Stimulated activated naive CD8-positive, alpha-beta T cell treated with anti-CD3 and anti-CD28 coated beads, Interleukin-15, Interleukin-2, amounts not matched to agents 100 U/mL and 50 U/mL, for 24 hours (primary cell): ENCODE measurements at regions not wholly inside any gene's neighbourhood (a gene's known extent, or its start where the extent isn't known, plus 50 kb on each side); places are given as distances from the start of the nearest gene placed in this dataset.

Source experiments
- ATAC-seq: fragments of 150-1000 bp; cut with Tn5 transposase; one replicate; pipeline ENCODE4 v1.10.0; 2021
- DNase-seq: peaks from one replicate; pipeline ENCODE4 v3.0.0; 2021

DNA sequence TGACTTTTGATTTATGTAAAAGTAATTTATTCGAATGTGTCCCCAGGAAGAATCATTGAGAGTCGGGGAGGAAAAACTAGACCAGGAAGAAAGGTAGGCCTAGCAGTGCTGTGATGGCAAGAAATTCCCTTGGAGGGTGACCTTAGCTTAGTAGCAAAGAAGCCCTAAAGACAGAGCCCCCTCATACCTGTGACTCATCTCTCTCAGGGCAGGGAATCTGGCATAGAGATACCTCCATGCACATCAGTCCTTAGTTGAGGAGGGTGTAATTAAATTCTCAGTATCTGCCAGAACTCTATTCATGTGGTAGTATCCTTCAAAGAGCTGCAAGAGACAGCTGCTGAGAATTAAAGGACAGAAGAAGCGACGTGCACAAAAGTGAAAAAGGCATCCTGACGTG lies 360.3 kb downstream of the FBXO15 start:
- no peak for DNase-seq
- no peak for ATAC-seq

DNA sequence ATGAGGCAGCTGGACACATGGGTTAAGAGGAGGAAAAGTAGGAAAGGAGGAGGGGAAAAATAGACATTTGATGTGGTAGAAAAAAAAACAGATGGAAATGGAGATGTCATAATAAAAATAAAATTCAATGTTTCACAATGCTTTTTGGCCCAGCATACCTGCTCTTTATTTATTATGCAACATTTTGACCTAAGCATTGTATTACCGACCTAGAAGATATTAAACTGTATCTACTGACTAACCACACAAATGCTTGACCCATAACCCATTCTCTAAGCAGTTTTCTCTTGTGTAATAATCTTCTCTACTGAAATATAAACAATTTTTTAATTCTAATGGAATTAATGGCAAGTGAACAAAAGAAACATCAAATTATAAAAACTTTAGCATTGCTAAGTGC lies 362.3 kb downstream of the FBXO15 start:
- ATAC-seq (no peak), DNase-seq (no peak)

DNA sequence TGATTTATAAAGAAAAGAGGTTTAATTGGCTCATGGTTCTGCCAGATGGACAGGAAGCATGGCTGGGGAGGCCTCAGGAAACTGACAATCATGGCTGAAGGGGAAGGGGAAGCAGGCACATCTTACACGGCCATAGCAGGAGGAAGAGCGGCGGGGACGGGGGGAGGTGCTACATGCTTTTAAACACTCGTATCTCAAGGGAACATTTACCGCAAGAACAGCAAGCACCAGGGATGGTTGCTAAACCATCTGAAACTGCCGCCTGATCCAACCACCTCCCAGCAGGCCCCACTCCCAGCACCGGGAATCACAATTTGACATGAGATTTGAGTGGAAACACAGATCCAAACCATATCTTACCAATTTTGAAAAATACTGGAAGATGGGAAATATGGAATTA lies 362.8 kb downstream of the FBXO15 start:
- no peak for DNase-seq
- ATAC-seq, result no peak

DNA sequence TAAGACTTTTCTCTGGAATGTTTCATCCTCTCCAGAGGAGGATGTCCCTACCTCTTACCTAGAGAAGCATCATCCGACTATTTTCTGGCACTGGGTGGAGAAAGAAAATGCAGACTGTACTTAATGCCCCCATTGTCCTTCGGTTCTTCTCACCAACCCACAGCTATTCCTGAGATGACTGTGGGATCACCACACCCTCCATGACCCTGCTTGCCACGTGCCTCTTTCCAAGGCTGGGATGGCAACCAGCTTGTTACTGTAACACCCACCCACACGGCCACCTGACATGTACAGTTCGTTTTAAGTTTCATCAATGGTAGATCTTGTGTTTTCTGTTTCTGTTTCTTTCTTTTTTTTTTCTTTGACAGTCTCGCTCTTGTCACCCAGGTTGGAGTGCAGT lies 365.2 kb downstream of the FBXO15 start:
- no peak for ATAC-seq
- DNase-seq, result no peak

DNA sequence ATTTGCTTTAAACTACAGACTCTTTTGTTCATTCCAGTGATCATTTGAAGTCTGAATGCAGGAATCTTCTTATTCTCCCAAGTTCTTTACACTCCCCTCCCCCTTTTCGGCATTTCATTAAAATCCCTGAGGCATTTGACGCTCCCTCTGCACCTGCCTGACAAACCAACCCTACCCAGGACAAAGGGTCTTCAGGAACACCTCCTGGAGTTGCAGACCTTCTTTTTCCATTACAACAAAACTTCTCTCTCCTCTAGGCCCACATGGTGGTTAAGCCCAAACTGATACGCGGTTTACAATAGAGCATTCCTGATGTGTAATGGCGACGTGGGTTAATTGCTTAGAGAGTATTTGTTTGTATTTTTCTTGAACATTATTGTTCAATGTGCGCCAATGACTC lies 367.4 kb downstream of the FBXO15 start:
- ATAC-seq, result no peak
- no peak for DNase-seq

DNA sequence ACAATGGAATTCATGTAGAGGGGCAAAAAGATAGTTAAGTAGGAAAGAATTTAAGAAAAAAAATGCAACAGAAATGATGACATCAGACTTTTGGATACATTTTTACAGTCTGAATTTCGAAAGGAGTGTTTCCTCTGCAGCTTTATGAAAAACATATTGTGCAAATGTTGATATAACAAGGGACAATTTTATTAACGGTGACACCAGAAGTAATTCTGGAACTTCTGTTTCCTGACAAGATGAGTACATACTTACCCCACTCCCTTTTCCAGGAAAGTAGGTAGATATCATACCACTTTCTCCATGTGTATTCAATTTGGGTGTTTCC lies 369.6 kb downstream of the FBXO15 start:
- no peak for ATAC-seq
- no peak for DNase-seq

DNA sequence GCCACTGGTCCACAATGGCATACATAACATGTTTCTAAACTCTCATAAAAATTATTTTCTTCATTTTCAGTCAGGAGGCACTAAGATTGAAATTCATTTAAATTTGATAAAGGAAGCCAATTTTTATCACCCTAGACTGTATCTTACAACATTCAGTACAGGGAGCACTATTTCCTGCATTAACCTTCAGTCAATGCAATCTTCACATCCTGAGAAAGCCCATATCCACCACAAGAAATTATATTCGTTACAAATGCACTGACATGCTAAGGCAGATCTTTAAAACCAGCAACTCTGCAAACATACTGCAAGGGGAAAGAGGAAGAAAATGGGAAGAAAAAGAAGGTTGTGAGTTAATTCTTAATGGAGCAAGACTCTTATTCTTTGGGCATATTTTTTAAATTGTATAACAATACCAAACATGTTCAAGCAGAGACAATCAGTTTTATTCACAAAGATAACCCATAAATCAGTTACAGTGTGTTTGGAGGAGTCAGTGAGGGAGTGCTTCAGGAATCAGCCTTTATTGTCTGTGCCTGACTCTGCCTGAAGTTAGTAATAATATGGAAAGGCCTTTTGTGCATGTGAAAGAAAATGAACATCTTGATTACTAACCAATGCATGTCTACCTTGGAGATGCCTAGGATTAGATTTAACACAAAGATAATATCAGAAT lies 370.1 kb downstream of the FBXO15 start:
- ATAC-seq (no peak), DNase-seq (no peak)

DNA sequence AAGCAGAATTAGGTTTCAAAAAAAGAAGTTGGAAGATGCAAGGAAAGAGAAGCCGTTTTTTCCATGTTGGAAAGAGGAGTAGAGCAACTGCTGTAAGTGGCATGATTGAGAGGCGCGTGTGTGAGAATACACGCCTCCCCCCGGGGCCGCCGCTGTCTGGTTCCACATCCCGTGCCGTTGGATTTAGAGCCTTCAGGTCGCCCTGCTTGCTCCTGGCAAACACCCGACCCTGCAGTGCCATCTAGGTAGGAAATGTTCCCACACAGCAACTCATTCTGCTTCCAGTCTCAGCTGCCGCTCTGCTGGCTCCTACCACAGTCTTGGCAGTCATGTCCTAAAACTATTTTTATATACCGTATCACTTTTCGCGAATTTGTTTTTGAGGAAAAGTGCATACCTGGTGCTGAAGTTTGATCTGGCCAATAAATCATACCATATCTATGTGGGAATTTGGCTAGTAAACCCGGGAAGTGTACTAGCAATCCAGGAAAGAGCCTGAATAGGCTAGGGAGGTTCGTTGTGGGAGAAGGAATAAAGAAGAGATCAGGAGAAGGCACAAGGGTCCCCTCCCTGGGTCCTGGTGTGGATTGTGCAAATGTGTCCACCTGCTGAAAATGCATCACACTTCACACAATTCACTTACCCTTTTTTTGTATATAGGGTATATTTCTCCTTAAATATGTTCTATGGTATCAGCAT lies 372.7 kb downstream of the FBXO15 start:
- ATAC-seq (no peak), DNase-seq (no peak)

DNA sequence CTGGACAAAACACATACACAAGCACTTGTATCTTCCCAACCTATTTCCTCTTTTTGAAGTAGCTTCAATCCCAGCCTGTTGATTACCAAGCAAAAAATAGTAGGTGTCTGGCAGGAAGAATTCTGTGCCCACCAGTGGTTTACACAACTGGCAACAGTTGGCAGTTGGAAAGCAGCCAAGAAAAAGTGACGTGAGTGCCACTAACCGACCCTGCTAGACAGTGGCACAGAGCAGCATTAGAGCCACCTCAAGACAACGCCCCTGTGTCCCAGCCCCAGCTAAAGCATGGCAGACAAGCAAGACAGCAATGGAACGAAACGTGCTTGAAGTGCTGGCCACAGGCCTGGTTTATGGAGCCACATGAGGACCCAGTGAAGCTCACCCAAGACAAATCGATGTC lies 379.6 kb downstream of the FBXO15 start:
- ATAC-seq (no peak), DNase-seq (no peak)

DNA sequence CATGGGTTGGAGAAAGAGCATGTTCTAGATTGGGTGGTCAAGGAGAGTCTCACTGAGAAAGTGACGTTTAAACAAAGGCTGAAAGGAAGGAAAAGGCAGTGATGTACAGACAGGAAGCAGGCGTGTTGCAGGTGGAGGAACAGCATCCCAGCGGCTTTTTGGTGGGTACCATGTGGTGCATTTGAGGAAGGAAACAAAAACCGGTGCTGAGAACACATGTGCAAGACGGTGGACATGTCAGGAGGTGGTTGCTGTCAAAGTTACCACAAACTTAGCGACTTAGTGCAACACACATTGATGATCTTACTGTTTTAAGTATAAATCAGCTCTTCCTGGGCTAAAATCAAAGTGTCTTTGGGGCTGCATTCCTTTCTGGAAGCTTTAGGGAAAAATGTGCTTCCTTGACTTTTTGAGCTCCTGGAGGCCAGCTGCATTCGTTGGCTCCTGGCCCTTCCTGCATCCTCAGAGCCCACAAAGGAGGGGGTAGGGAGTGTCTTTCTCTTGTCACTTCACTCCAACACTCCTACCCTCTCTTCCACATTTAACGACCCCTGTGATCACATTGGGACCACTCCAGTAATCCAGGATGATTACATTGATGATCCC lies 380.6 kb downstream of the FBXO15 start:
- ATAC-seq (no peak), DNase-seq (no peak)

DNA sequence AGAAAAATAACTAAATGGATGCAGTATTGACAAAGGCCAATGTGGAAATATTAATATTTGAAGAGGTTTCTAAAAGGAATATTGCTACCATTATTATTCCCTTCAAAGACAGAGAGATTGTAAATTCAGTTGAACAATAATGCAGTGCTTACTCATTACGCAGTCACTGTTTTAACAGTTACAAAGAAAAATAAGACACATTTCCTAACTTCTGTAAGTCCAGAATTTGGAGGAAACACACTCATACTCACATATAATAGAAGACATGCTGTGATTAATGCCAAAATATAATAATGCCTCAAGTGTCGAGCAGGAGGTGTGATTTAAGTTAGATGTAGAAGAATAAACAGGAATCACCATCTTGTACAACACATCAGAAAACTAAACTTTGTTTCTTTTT lies 389.2 kb downstream of the FBXO15 start:
- ATAC-seq (no peak), DNase-seq (no peak)

DNA sequence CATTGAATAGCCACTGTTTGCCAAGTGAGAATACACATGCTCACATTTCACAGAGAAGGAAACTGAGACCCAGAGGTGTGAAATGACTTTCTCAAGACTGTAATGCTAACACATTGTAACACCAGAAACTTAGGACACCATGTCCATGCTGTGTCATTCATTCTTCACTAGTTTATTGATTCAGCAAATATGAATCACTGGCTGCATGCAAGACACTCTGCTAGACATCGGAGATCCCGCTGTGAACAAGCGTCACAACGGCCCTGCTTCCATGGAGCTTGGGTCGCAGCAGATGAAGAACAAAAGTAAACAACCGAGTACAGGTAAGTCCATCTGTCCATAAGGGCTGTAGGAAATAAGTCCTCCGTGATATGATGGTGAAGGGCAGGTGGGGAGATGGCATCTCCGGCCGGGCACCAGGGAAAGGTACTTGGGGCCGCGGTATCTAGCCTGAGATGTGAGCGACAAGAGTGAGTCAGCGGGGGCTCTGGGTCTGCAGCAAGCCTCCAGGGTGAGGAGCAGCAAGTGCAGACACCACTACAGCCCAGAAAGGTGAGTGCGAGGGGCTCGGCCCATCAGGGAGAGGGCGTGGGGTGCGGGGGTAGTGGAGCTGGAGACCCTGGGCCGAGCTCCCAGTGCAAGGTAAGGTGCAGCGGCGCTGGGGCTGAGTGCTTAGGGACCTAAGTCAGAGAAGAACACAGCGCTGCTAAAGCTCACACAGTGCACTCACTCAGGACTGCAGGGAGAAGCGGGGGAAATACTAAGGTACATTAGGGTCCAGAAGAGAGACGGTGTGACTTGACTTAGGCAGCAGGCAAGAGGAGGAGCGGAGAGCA lies 391.2 kb downstream of the FBXO15 start:
- no peak for DNase-seq
- peak; percentile 30 for ATAC-seq

DNA sequence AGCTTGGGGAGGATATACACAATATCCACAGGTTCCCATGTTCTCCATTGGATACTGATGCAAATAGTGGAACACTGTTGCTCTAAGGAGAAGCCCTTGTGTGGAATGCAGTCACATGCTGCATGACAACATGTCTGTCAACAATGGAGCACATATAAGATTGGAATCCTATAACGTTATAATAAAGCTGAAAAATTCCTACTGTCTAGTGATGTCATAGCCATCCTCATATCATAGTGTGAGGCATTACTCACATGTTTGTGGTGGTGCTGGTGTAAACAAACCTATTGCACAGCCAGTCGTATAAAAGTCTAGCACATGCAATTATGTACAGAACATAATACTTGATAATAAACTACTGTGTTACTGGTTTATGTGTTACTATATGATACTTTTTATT lies 394.7 kb downstream of the FBXO15 start:
- DNase-seq (no peak), ATAC-seq (no peak)

DNA sequence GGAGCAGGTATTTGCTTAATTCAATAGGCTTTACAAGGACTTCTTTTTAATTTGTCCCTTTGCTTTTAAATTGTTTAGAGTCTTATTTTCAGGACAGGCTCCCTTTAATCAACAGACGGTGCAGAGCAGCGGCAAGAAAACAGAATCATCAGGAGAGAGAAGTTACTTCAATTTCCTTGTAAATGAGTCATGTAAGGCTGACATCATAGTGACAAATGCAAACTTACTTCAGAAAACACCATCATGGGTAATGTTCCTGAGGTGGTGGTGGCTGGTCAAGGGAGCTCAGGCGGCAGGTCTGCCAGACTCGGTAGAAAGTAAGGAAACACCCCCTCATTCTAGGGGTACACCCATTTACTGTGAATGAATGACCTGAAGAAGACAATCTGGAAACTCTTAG lies 395.1 kb downstream of the FBXO15 start:
- ATAC-seq (no peak), DNase-seq (no peak)

DNA sequence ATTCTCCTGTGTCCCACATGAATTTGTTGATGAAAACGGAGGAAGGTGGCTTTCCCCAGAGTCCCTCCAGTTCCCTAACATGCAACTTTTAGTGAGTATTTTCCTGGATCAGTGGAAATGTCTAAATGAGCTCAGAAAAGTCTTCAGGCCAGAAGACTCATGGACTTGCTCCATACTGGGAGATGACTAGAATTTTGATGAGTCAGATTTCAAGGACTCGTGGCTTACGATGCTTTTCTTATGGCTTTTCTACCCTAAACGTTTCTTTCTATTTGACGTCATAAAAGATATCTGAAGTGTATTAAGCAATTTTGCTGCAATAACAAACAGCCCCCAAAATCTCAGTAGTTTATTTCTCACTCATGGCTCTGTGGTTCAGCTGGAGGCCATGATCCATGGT lies 397.6 kb downstream of the FBXO15 start:
- ATAC-seq (no peak), DNase-seq (no peak)

DNA sequence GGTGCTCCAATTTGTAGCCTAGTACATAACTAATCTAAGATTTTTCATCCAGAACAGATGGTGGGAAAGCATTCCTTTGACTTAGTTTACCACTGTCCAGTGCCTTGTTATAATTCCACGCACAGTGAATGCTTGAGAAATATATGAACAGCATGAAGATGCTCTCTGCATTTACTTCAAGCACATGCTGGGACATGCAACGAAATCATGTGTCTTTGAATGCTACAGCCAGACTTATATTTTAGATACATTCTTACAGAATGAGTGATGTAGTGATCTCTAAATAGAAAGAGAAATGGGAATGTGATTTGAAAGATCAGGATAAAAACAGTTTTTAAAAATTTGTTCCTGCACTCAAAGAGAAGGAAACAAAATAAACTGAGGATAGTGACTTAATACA lies 398.3 kb downstream of the FBXO15 start:
- ATAC-seq (no peak), DNase-seq (no peak)

DNA sequence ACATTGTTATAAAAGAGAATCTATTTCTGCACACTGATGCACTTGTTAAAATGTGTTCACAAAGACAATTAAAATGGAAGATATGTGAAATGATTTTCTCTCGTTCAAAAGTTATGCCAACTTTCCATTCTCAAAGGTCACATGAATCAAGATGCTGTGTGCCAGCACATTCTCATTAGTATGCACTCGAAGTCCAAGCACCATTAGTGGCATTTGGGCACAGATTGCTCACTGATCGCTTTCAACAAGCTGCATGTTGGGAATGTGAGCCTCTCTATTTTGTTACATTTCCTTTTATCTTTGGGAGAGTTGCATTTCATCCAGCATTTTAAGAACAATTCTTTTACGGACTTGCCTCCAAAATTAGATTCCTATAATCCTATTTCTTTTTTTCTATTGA lies 398.9 kb downstream of the FBXO15 start:
- no peak for ATAC-seq

DNA sequence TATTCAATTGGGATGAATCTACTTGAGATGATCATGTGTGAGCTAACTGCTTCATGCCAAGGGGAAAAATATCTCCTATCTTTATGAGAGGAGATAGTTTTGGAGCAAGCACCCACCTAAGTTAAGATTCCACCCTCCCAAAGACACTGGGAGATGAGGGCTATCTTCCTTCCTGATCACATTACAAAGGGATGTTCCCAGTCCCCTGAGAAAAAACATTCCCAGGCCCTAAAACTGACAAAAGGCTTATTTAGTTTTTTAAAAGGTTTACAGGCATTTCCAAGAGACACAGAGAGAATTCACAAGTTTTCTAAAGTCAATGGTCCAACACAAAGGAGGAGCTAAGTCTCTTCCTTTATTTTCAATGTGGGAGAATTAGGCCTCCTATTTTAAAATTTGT lies 401.5 kb downstream of the FBXO15 start:
- ATAC-seq, result no peak
- DNase-seq, result no peak

More for the DNA sequence above, 398.9 kb downstream of the FBXO15 start:
- DNase-seq, result no peak

DNA sequence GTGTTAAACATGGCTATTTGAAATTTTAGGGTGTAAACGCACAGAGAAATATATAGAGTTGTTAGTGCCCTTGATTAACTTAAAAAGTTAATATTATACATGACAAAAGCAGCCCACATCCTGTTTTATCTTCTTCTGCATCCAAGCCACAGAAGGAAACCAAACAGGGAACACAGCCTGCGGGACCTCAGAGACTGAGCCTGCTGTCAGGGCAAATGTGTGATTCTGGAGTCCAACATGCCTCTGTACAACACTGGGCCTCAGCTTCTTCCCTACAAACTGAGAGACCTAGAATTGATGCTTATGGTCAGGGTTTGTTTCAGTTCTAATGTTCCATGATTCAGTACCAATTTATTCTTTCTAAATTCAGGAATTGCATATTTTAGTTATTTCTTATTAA lies 404.7 kb downstream of the FBXO15 start:
- ATAC-seq, result no peak
- no peak for DNase-seq

DNA sequence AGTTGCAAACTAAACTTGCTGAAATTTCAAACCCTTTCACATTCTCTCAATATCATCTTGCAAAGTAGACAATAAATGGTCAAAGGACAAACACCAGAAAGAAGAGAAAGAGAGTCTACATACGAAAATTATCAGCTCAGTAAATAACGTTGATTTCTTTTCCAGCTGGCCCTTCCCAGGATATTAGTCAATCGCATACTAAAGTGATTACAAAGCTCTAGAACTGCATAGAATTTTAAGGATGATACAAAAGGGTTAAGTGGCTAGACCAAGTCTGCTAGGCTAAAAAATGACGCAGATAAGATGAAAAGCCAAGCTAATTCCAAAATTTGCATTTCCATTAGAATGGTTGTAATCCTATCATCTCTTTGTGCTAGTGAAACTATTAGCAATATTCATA lies 405.7 kb downstream of the FBXO15 start:
- DNase-seq, result no peak
- ATAC-seq, result no peak

DNA sequence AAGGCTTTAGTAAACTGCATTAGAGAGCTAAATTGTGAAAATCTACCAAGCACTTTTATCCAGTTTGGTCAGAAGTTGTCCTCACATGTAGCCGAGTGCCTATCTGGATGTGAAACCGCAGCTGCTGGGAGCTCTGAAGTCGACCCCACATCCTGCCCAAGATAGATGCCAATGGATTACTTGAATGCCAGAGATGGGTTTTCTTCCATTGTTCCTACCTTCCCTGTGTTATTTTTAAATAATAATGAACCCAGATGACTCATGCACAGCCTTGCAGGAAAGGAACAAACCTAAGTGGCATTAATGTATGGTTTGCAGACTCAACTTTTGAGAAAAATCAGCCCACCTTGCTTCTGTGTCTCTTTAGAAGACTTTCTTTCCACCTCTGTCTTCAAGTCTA lies 408.5 kb downstream of the FBXO15 start:
- ATAC-seq, result no peak

DNA sequence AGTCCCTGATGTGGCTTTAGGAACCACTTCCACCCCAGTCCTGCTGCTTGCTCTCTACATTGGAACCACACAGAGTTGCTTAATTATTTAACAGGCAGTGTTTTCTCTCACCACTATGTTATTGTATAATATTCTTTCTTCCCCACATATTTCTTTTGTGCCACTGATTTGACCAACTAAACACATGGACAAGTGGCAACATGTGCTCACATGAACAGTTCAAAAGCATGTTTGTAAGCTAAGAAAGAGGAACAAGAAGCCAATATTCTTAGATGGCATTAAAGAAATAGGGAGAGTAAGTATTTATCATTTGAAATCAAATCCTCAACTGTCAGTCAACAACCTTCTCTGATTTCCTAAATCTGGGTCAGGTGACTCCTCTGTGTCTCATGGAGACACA lies 409.6 kb downstream of the FBXO15 start:
- ATAC-seq (no peak), DNase-seq (no peak)

More for the DNA sequence above, 408.5 kb downstream of the FBXO15 start:
- no peak for DNase-seq

DNA sequence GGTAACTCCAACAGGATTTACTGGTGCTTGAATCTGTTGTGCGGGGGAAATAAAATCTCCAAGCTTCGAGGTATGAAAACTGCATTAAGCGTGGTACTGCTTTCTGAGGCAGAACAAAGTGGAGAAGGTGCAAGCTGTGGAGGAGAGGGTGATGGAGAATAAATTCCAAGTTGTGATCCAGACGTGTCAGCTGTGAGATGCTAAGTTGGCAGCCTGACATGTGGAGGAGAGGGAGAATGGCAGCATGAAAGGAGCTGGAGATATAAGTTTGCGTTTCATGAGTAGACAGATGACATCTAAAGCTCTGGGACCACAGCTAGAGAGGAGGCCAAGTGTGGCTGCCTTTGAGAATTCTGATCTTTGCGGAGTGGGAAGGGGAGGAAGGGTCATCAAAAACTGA lies 411.8 kb downstream of the FBXO15 start:
- DNase-seq, result no peak
- ATAC-seq, result no peak
